HepG2 (cell line): ENCODE measurements at regions not wholly inside any gene's neighbourhood (a gene's known extent, or its start where the extent isn't known, plus 50 kb on each side); places are given as distances from the start of the nearest gene placed in this dataset.

ENCODE experiments used
- ATF6 ChIP-seq: sonication (generic); formaldehyde crosslinking; conservative IDR thresholded peaks from 2 replicates; pipeline ENCODE4 v1.4.0; 2020; ENCODE audit warnings: missing genetic modification reagents
- CBFB ChIP-seq: sonication (generic); formaldehyde crosslinking; IDR thresholded peaks from 2 replicates; pipeline ENCODE4 v1.4.0; 2020; ENCODE audit warnings: missing genetic modification reagents
- CTCF ChIP-seq: sonication (generic); formaldehyde crosslinking; IDR thresholded peaks from 2 replicates; pipeline ENCODE4 v1.5.0; 2020; ENCODE audit warnings: mild to moderate bottlenecking, missing genetic modification reagents, moderate library complexity
- JUN ChIP-seq: sonication (generic); formaldehyde crosslinking; IDR thresholded peaks from 2 replicates; pipeline ENCODE4 v1.4.0; 2020; ENCODE audit warnings: mild to moderate bottlenecking, missing genetic modification reagents
- KAT8 ChIP-seq: IDR thresholded peaks from 2 replicates; pipeline ENCODE4 v1.6.1; 2016; ENCODE audit warnings: missing genetic modification reagents, missing compliant biosample characterization
- NFIC ChIP-seq: IDR thresholded peaks from 2 replicates; pipeline ENCODE4 v1.6.1; 2012; ENCODE audit warnings: mild to moderate bottlenecking, low read length, inconsistent platforms
- NFRKB ChIP-seq: fragments of 450-650 bp; IDR thresholded peaks from 2 replicates; pipeline ENCODE4 v1.6.1; 2017
- ZBTB2 ChIP-seq: sonication (generic); formaldehyde crosslinking; IDR thresholded peaks from 2 replicates; pipeline ENCODE4 v1.8.0; 2022; ENCODE audit warnings: low read depth, missing genetic modification reagents
- ZNF317 ChIP-seq: sonication (generic); formaldehyde crosslinking; IDR thresholded peaks from 2 replicates; pipeline ENCODE4 v1.5.0; 2020; ENCODE audit warnings: mild to moderate bottlenecking, missing genetic modification reagents

- TF ChIP-seq ATF6 (CRISPR knock-in tag) = no peak
- TF ChIP-seq ZNF317 = no peak
- TF ChIP-seq ZBTB2 (CRISPR knock-in tag) = no peak
- no peak for TF ChIP-seq NFIC
- TF ChIP-seq JUN = no peak
- TF ChIP-seq NFRKB = no peak
- TF ChIP-seq CBFB (CRISPR knock-in tag) = no peak
- TF ChIP-seq KAT8 (CRISPR knock-in tag) = no peak
- peak; percentile 39 for TF ChIP-seq CTCF (CRISPR knock-in tag)
These were observed 56.0 kb upstream of the STPG2 start for GRCh38 chr4:98199247-98199646.
